Tibial nerve (tissue), 3 donors: ENCODE measurements at regions not wholly inside any gene's neighbourhood (a gene's known extent, or its start where the extent isn't known, plus 50 kb on each side); places are given as distances from the start of the nearest gene placed in this dataset.

ENCODE experiments used
- POLR2A ChIP-seq, 2 donors: fragments of 450-650 bp; IDR thresholded peaks; one replicate each; pipeline ENCODE4 v1.6.1; 2017; ENCODE audit warnings: antibody characterized with exemption in 2 of 2, mild to moderate bottlenecking in 2 of 2, moderate library complexity in 2 of 2
- TF ChIP-seq, protein P1 (sequence below), 5 experiments: fragments of 200-600 bp in 3 of 5; fragments of 450-650 bp in 2 of 5; sonication (generic) in 3 of 5; IDR thresholded peaks; one replicate each; pipeline ENCODE4 v1.5.1; 2016 to 2019; ENCODE audit warnings: antibody characterized with exemption in 5 of 5, mild to moderate bottlenecking in 3 of 5, moderate library complexity in 2 of 5

DNA sequence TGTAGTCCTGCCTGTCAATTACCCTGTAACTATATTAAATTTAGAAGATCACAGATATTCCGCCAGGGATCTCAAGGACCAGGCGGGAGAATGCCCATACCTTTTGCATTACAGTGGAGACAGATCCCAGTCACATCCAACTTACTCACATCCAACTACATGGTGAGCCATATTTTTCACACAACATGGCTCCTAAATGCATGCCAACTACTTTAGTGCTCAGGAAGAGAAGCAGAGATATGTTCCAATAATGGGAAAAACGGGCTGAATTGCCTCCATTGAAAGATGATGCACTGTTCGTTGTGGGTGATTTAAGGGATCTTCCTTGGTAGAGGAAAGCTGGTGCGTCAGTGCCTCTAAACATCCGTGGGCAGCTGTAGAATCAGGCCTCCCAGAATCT, 304.5 kb downstream of the CD83 start:
- TF ChIP-seq, protein P1, sequence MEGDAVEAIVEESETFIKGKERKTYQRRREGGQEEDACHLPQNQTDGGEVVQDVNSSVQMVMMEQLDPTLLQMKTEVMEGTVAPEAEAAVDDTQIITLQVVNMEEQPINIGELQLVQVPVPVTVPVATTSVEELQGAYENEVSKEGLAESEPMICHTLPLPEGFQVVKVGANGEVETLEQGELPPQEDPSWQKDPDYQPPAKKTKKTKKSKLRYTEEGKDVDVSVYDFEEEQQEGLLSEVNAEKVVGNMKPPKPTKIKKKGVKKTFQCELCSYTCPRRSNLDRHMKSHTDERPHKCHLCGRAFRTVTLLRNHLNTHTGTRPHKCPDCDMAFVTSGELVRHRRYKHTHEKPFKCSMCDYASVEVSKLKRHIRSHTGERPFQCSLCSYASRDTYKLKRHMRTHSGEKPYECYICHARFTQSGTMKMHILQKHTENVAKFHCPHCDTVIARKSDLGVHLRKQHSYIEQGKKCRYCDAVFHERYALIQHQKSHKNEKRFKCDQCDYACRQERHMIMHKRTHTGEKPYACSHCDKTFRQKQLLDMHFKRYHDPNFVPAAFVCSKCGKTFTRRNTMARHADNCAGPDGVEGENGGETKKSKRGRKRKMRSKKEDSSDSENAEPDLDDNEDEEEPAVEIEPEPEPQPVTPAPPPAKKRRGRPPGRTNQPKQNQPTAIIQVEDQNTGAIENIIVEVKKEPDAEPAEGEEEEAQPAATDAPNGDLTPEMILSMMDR (IDR thresholded peaks at IDR 0.05): no peak
- no peak for TF ChIP-seq POLR2A (IDR thresholded peaks at IDR 0.05)
